HCT116 (cell line): ENCODE measurements at regions not wholly inside any gene's neighbourhood (a gene's known extent, or its start where the extent isn't known, plus 50 kb on each side); places are given as distances from the start of the nearest gene placed in this dataset.

Experiments
- ATAC-seq: fragments of 200-7000 bp; cut with Tn5 transposase; 2 replicates; pipeline ENCODE4 v1.9.1; 2020; ENCODE audit warnings: mild to moderate bottlenecking, moderate library complexity
- BruUV-seq: library from RNA; stranded (reverse); fragments of 400-500 nt; replicated peaks from 2 replicates; lab custom pipeline; 2021; lab: Mats Ljungman, UMichigan
- CTCF ChIA-PET: fragments of 300-600 bp; sonication (Branson Sonifier 250); formaldehyde crosslinking; loops from one replicate; lab custom pipeline; 2021; ENCODE audit warnings: antibody characterized with exemption; lab: Charles Lee
- POLR2A ChIA-PET: fragments of 300-600, 350-600 bp; sonication (Branson Sonifier 250); formaldehyde crosslinking; loops from one replicate; lab custom pipeline; 2021; ENCODE audit warnings: antibody characterized with exemption; lab: Charles Lee
- RAD21 ChIA-PET, 2 experiments: fragments of 300-600 bp; sonication (Branson Sonifier 250); formaldehyde crosslinking; loops; one replicate each; lab custom pipeline; 2023; ENCODE audit warnings: low total read pairs in 2 of 2; ENCODE audit not compliant: uncharacterized antibody in 2 of 2, unreplicated experiment in 2 of 2, low non-redundant PET in 1 of 2; lab: Charles Lee
- DNase-seq: peaks from one replicate; pipeline ENCODE4 v3.0.0-alpha.2; 2010; ENCODE audit warnings: low read depth, low spot score
- H2AFZ ChIP-seq: fragments of 200-600 bp; shearing (Covaris generic), sonication (generic); 2 replicates; pipeline ENCODE4 v1.6.1; 2017; ENCODE audit warnings: low read depth, mixed run types, mixed read lengths, antibody characterized with exemption, low read length; ENCODE audit not compliant: poor library complexity, severe bottlenecking
- H3K27ac ChIP-seq: 2 replicates; pipeline ENCODE4 v1.5.1; 2012; ENCODE audit warnings: low read depth, low read length
- H3K27me3 ChIP-seq: fragments of 200-600 bp; sonication (generic); 2 replicates; pipeline ENCODE4 v1.6.1; 2016; ENCODE audit warnings: mixed run types, low read length, mixed read lengths; ENCODE audit not compliant: insufficient read depth
- H3K36me3 ChIP-seq, 2 experiments: fragments of 200-500 bp in 1 of 2; fragments of 200-600 bp in 1 of 2; sonication (Bioruptor generic) in 1 of 2; sonication (generic) in 1 of 2; 2 replicates each; pipeline versions ENCODE4 v1.5.1 to v1.6.1; 2014 to 2016; ENCODE audit warnings: low read length in 2 of 2, inconsistent platforms in 1 of 2, mixed read lengths in 1 of 2, mixed run types in 1 of 2; ENCODE audit not compliant: insufficient read depth in 2 of 2, control insufficient read depth in 1 of 2
- H3K4me1 ChIP-seq, 2 experiments: fragments of 200-600 bp in 1 of 2; sonication (generic) in 1 of 2; 2 replicates each; pipeline versions ENCODE4 v1.5.1 to v1.6.1; 2012 to 2017; ENCODE audit warnings: low read length in 2 of 2, inconsistent platforms in 1 of 2, mild to moderate bottlenecking in 1 of 2, mixed read lengths in 1 of 2, mixed run types in 1 of 2, moderate library complexity in 1 of 2; ENCODE audit not compliant: insufficient read depth in 2 of 2, control insufficient read depth in 1 of 2
- H3K4me2 ChIP-seq: fragments of 200-600 bp; sonication (generic); 2 replicates; pipeline ENCODE4 v1.6.1; 2017; ENCODE audit warnings: mixed run types, low read length, mixed read lengths
- H3K4me3 ChIP-seq, 2 experiments: fragments of 200-600 bp in 1 of 2; sonication (generic) in 1 of 2; replicated peaks in 1 of 2; 2 replicates each; pipeline ENCODE4 v1.5.1; 2011 to 2016; ENCODE audit warnings: low read length in 2 of 2, control low read depth in 1 of 2, low read depth in 1 of 2, mild to moderate bottlenecking in 1 of 2, mixed read lengths in 1 of 2, mixed run types in 1 of 2
- H3K79me2 ChIP-seq: fragments of 200-600 bp; sonication (generic); 2 replicates; pipeline ENCODE4 v1.6.1; 2017; ENCODE audit warnings: mild to moderate bottlenecking, mixed run types, low read length, moderate library complexity, mixed read lengths; ENCODE audit not compliant: insufficient read depth
- H3K9ac ChIP-seq: fragments of 200-600 bp; sonication (generic); 2 replicates; pipeline ENCODE4 v1.6.1; 2016; ENCODE audit warnings: low read length, mixed read lengths
- H3K9me2 ChIP-seq: fragments of 200-600 bp; sonication (generic), shearing (Covaris generic); 2 replicates; pipeline ENCODE4 v1.6.1; 2017; ENCODE audit warnings: mixed run types, mild to moderate bottlenecking, moderate library complexity; ENCODE audit not compliant: insufficient read depth
- H3K9me3 ChIP-seq, 2 experiments: fragments of 200-500 bp in 1 of 2; fragments of 200-600 bp in 1 of 2; sonication (Bioruptor generic) in 1 of 2; sonication (generic) in 1 of 2; 2 replicates each; pipeline ENCODE4 v1.6.1; 2014 to 2017; ENCODE audit warnings: low read length in 2 of 2, mixed read lengths in 2 of 2, inconsistent platforms in 1 of 2, low read depth in 1 of 2, mild to moderate bottlenecking in 1 of 2, mixed run types in 1 of 2, moderate library complexity in 1 of 2; ENCODE audit not compliant: control insufficient read depth in 1 of 2, insufficient read depth in 1 of 2
- H4K20me1 ChIP-seq: fragments of 200-600 bp; sonication (generic), shearing (Covaris generic); 2 replicates; pipeline ENCODE4 v1.6.1; 2017; ENCODE audit warnings: mixed run types, mild to moderate bottlenecking, moderate library complexity; ENCODE audit not compliant: insufficient read depth
- ATF3 ChIP-seq: IDR thresholded peaks from 2 replicates; pipeline ENCODE4 v1.6.1; 2012
- CEBPB ChIP-seq: IDR thresholded peaks from 2 replicates; pipeline ENCODE4 v1.6.1; 2012; ENCODE audit warnings: low read depth
- ELF1 ChIP-seq: IDR thresholded peaks from 2 replicates; pipeline ENCODE4 v1.6.1; 2012; ENCODE audit warnings: low read depth, borderline replicate concordance
- FOSL1 ChIP-seq: IDR thresholded peaks from 2 replicates; pipeline ENCODE4 v1.6.1; 2012; ENCODE audit warnings: low read depth
- POLR2A ChIP-seq: IDR thresholded peaks from 2 replicates; pipeline ENCODE4 v1.7.0; 2011; ENCODE audit warnings: borderline replicate concordance; ENCODE audit not compliant: insufficient read depth, insufficient read length; ENCODE audit errors: extremely low read depth
- RAD21 ChIP-seq: IDR thresholded peaks from 2 replicates; pipeline ENCODE4 v1.6.1; 2012; ENCODE audit warnings: low read depth, mild to moderate bottlenecking
- SIN3A ChIP-seq: IDR thresholded peaks from 2 replicates; pipeline ENCODE4 v1.6.1; 2012; ENCODE audit warnings: low read depth
- SP1 ChIP-seq: IDR thresholded peaks from 2 replicates; pipeline ENCODE4 v1.6.1; 2012; ENCODE audit warnings: low read depth
- TCF7L2 ChIP-seq: IDR thresholded peaks from 2 replicates; pipeline ENCODE4 v1.7.0; 2011; ENCODE audit warnings: borderline replicate concordance, inconsistent platforms; ENCODE audit not compliant: insufficient read depth, insufficient read length; ENCODE audit errors: extremely low read depth
- YY1 ChIP-seq: IDR thresholded peaks from 2 replicates; pipeline ENCODE4 v1.6.1; 2011; ENCODE audit warnings: low read length, low read depth, moderate library complexity, mild to moderate bottlenecking; ENCODE audit not compliant: insufficient replicate concordance; ENCODE audit errors: extremely low read depth
- ZNF274 ChIP-seq: fragments of 200-500 bp; sonication (Bioruptor generic); IDR thresholded peaks from 2 replicates; pipeline ENCODE4 v1.6.1; 2014; ENCODE audit warnings: mild to moderate bottlenecking, low read depth, low read length, inconsistent platforms
- intact Hi-C: fragments of 100-400 bp; cut with micrococcal nuclease; formaldehyde crosslinking; loops from 2 replicates; pipeline ENCODE4 v1.10.0; 2022
- TF ChIP-seq, protein P1 (sequence below): IDR thresholded peaks from 2 replicates; pipeline ENCODE4 v1.6.1; 2011; ENCODE audit warnings: mild to moderate bottlenecking, low read length, moderate library complexity; ENCODE audit not compliant: insufficient replicate concordance; ENCODE audit errors: extremely low read depth
- TF ChIP-seq, protein P2 (sequence below): IDR thresholded peaks from 2 replicates; pipeline ENCODE4 v1.6.1; 2012; ENCODE audit warnings: low read depth
- TF ChIP-seq, protein P3 (sequence below): IDR thresholded peaks from 2 replicates; pipeline ENCODE4 v1.6.1; 2012
- TF ChIP-seq, protein P4 (sequence below), 3 experiments: fragments of 200-600 bp in 1 of 3; sonication (generic) in 1 of 3; IDR thresholded peaks in 2 of 3; conservative IDR thresholded peaks in 1 of 3; 2 replicates each; pipeline ENCODE4 v1.5.1; 2012 to 2017; ENCODE audit warnings: low read depth in 2 of 3, low read length in 2 of 3, antibody characterized with exemption in 1 of 3, borderline replicate concordance in 1 of 3, control low read depth in 1 of 3, mild to moderate bottlenecking in 1 of 3, mixed read lengths in 1 of 3, mixed run types in 1 of 3, moderate library complexity in 1 of 3; ENCODE audit not compliant: insufficient read depth in 1 of 3

DNA sequence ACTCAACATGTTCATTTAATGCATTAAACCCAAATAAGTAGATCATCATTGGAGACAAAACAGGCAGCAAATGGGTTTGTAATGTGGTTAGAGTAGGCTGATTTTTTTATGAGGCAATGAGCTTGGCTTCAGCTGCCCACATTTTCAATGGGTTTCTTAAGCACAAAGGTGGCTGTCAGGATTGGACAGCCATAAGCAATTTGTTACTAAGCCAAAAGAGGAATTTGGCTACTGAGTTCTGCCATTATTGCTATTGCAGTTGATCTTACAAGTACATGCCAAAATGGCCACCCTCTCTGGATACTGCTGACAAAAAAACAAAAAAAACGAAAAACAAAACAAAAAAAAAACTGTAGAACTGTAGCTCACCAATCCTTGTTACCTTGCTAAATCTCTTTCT, 1348.0 kb upstream of the PIK3C3 start:
- Histone ChIP-seq H3K9me3 (peaks cover 3 to 7% of the 10 kb centered on the region in 2 experiments; a peak in 3 of 4 replicates), H3K27me3 (no peaks in the 10 kb centered on the region), H3K4me3 (no peak overlapping the region), H3K9me2 (no peaks in the 10 kb centered on the region), H3K27ac (no peak overlapping the region), H3K4me1 (no peaks in the 10 kb centered on the region), H3K36me3 (no peaks in the 10 kb centered on the region), H3K79me2 (no peaks in the 10 kb centered on the region), H2AFZ (no peak overlapping the region), H4K20me1 (no peaks in the 10 kb centered on the region), H3K9ac (no peak overlapping the region), H3K4me2 (no peak overlapping the region)
- ChIA-PET RAD21 (no interaction called here), CTCF (no interaction called here), POLR2A (no interaction called here)
- BruUV-seq, result no TSS peak
- DNase-seq (no peak), ATAC-seq (no peak)
- no peak for TF ChIP-seq YY1
- no peak for TF ChIP-seq ZNF274
- TF ChIP-seq, protein P1, sequence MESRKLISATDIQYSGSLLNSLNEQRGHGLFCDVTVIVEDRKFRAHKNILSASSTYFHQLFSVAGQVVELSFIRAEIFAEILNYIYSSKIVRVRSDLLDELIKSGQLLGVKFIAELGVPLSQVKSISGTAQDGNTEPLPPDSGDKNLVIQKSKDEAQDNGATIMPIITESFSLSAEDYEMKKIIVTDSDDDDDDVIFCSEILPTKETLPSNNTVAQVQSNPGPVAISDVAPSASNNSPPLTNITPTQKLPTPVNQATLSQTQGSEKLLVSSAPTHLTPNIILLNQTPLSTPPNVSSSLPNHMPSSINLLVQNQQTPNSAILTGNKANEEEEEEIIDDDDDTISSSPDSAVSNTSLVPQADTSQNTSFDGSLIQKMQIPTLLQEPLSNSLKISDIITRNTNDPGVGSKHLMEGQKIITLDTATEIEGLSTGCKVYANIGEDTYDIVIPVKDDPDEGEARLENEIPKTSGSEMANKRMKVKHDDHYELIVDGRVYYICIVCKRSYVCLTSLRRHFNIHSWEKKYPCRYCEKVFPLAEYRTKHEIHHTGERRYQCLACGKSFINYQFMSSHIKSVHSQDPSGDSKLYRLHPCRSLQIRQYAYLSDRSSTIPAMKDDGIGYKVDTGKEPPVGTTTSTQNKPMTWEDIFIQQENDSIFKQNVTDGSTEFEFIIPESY, result no peak
- no peak for TF ChIP-seq ATF3
- TF ChIP-seq, protein P2, sequence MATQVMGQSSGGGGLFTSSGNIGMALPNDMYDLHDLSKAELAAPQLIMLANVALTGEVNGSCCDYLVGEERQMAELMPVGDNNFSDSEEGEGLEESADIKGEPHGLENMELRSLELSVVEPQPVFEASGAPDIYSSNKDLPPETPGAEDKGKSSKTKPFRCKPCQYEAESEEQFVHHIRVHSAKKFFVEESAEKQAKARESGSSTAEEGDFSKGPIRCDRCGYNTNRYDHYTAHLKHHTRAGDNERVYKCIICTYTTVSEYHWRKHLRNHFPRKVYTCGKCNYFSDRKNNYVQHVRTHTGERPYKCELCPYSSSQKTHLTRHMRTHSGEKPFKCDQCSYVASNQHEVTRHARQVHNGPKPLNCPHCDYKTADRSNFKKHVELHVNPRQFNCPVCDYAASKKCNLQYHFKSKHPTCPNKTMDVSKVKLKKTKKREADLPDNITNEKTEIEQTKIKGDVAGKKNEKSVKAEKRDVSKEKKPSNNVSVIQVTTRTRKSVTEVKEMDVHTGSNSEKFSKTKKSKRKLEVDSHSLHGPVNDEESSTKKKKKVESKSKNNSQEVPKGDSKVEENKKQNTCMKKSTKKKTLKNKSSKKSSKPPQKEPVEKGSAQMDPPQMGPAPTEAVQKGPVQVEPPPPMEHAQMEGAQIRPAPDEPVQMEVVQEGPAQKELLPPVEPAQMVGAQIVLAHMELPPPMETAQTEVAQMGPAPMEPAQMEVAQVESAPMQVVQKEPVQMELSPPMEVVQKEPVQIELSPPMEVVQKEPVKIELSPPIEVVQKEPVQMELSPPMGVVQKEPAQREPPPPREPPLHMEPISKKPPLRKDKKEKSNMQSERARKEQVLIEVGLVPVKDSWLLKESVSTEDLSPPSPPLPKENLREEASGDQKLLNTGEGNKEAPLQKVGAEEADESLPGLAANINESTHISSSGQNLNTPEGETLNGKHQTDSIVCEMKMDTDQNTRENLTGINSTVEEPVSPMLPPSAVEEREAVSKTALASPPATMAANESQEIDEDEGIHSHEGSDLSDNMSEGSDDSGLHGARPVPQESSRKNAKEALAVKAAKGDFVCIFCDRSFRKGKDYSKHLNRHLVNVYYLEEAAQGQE, result no peak
- TF ChIP-seq SIN3A, result no peak
- no peak for TF ChIP-seq FOSL1
- TF ChIP-seq ELF1, result no peak
- TF ChIP-seq, protein P3, sequence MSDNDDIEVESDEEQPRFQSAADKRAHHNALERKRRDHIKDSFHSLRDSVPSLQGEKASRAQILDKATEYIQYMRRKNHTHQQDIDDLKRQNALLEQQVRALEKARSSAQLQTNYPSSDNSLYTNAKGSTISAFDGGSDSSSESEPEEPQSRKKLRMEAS, result no peak
- TF ChIP-seq TCF7L2, result no peak
- no peak for TF ChIP-seq POLR2A
- TF ChIP-seq, protein P4, sequence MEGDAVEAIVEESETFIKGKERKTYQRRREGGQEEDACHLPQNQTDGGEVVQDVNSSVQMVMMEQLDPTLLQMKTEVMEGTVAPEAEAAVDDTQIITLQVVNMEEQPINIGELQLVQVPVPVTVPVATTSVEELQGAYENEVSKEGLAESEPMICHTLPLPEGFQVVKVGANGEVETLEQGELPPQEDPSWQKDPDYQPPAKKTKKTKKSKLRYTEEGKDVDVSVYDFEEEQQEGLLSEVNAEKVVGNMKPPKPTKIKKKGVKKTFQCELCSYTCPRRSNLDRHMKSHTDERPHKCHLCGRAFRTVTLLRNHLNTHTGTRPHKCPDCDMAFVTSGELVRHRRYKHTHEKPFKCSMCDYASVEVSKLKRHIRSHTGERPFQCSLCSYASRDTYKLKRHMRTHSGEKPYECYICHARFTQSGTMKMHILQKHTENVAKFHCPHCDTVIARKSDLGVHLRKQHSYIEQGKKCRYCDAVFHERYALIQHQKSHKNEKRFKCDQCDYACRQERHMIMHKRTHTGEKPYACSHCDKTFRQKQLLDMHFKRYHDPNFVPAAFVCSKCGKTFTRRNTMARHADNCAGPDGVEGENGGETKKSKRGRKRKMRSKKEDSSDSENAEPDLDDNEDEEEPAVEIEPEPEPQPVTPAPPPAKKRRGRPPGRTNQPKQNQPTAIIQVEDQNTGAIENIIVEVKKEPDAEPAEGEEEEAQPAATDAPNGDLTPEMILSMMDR (IDR thresholded peaks at IDR 0.05 in 2 of 3, conservative IDR thresholded peaks at IDR 0.05 in 1 of 3; ENCODE audit: borderline replicate concordance in 1 of 3, insufficient read depth in 1 of 3, low read depth in 2 of 3, low read length in 2 of 3), result no peak
- TF ChIP-seq SP1, result no peak
- TF ChIP-seq RAD21, result no peak
- no peak for TF ChIP-seq CEBPB
- intact Hi-C loops, result no loop called here
